Activated naive CD4-positive, alpha-beta T cell treated with anti-CD3 and anti-CD28 coated beads, Interleukin-2, amount 50 U/mL, for 24 hours (primary cell): ENCODE measurements at regions not wholly inside any gene's neighbourhood (a gene's known extent, or its start where the extent isn't known, plus 50 kb on each side); places are given as distances from the start of the nearest gene placed in this dataset.

Source experiments
- H3K27ac Mint-ChIP-seq: one replicate; pipeline ENCODE4 v1.8.0; 2021; ENCODE audit warnings: mild to moderate bottlenecking, mixed read lengths
- H3K27me3 Mint-ChIP-seq: one replicate; pipeline ENCODE4 v1.8.0; 2021; ENCODE audit warnings: mixed read lengths
- H3K36me3 Mint-ChIP-seq: one replicate; pipeline ENCODE4 v1.8.0; 2021; ENCODE audit warnings: mixed read lengths
- H3K4me1 Mint-ChIP-seq: one replicate; pipeline ENCODE4 v1.8.0; 2021; ENCODE audit warnings: mixed read lengths
- H3K4me3 Mint-ChIP-seq: one replicate; pipeline ENCODE4 v1.8.0; 2021; ENCODE audit warnings: mild to moderate bottlenecking, mixed read lengths
- H3K9me3 Mint-ChIP-seq: one replicate; pipeline ENCODE4 v1.8.0; 2021; ENCODE audit warnings: mixed read lengths

GRCh38 chr5:68444833-68445232 lies 229.3 kb downstream of the PIK3R1 start:
- Mint-ChIP-seq H3K36me3 (no peaks in the 10 kb centered on the region), H3K27me3 (no peaks in the 10 kb centered on the region), H3K9me3 (no peaks in the 10 kb centered on the region), H3K4me1 (peaks cover 14% of the 10 kb centered on the region), H3K27ac (no peak overlapping the region), H3K4me3 (no peak overlapping the region)

- no peaks in the 10 kb centered on the region for H3K36me3 Mint-ChIP-seq
- peaks cover 12% of the 10 kb centered on the region for H3K4me1 Mint-ChIP-seq
- no peaks in the 10 kb centered on the region for H3K27me3 Mint-ChIP-seq
- no peaks in the 10 kb centered on the region for H3K9me3 Mint-ChIP-seq
- no peak overlapping the region for H3K27ac Mint-ChIP-seq
- no peak overlapping the region for H3K4me3 Mint-ChIP-seq
These were observed 229.9 kb downstream of the PIK3R1 start for GRCh38 chr5:68445257-68446069.

GRCh38 chr5:68446070-68446357 lies 230.5 kb downstream of the PIK3R1 start:
- Mint-ChIP-seq H3K4me3 (no peak overlapping the region), H3K27ac (no peak overlapping the region), H3K36me3 (no peaks in the 10 kb centered on the region), H3K27me3 (no peaks in the 10 kb centered on the region), H3K4me1 (peaks cover 8% of the 10 kb centered on the region), H3K9me3 (no peaks in the 10 kb centered on the region)

GRCh38 chr5:68446487-68446894 lies 230.9 kb downstream of the PIK3R1 start:
- H3K4me1 Mint-ChIP-seq, result peaks cover 4% of the 10 kb centered on the region
- H3K27me3 Mint-ChIP-seq, result no peaks in the 10 kb centered on the region
- H3K36me3 Mint-ChIP-seq, result no peaks in the 10 kb centered on the region
- no peak overlapping the region for H3K27ac Mint-ChIP-seq
- no peak overlapping the region for H3K4me3 Mint-ChIP-seq
- no peaks in the 10 kb centered on the region for H3K9me3 Mint-ChIP-seq

GRCh38 chr5:68447136-68447929 lies 231.8 kb downstream of the PIK3R1 start:
- H3K27me3 Mint-ChIP-seq, result no peaks in the 10 kb centered on the region
- no peaks in the 10 kb centered on the region for H3K4me1 Mint-ChIP-seq
- H3K4me3 Mint-ChIP-seq, result no peak overlapping the region
- H3K27ac Mint-ChIP-seq, result no peak overlapping the region
- no peaks in the 10 kb centered on the region for H3K36me3 Mint-ChIP-seq
- H3K9me3 Mint-ChIP-seq, result no peaks in the 10 kb centered on the region

GRCh38 chr5:68449380-68449779 lies 233.8 kb downstream of the PIK3R1 start:
- H3K4me1 Mint-ChIP-seq, result no peaks in the 10 kb centered on the region
- H3K36me3 Mint-ChIP-seq, result no peaks in the 10 kb centered on the region
- no peak overlapping the region for H3K4me3 Mint-ChIP-seq
- no peaks in the 10 kb centered on the region for H3K9me3 Mint-ChIP-seq
- no peak overlapping the region for H3K27ac Mint-ChIP-seq
- H3K27me3 Mint-ChIP-seq, result no peaks in the 10 kb centered on the region

- no peak overlapping the region for H3K27ac Mint-ChIP-seq
- H3K9me3 Mint-ChIP-seq, result no peaks in the 10 kb centered on the region
These were observed 234.8 kb downstream of the PIK3R1 start for GRCh38 chr5:68450245-68450852.

GRCh38 chr5:68452286-68452685 lies 236.7 kb downstream of the PIK3R1 start:
- no peak overlapping the region for H3K4me3 Mint-ChIP-seq
- no peaks in the 10 kb centered on the region for H3K9me3 Mint-ChIP-seq
- no peaks in the 10 kb centered on the region for H3K4me1 Mint-ChIP-seq
- H3K36me3 Mint-ChIP-seq, result no peaks in the 10 kb centered on the region
- no peak overlapping the region for H3K27ac Mint-ChIP-seq
- no peaks in the 10 kb centered on the region for H3K27me3 Mint-ChIP-seq

More at GRCh38 chr5:68450245-68450852, 234.8 kb downstream of the PIK3R1 start:
- Mint-ChIP-seq H3K27me3 (no peaks in the 10 kb centered on the region), H3K36me3 (no peaks in the 10 kb centered on the region), H3K4me1 (no peaks in the 10 kb centered on the region), H3K4me3 (no peak overlapping the region)

GRCh38 chr5:68454172-68454571 lies 238.6 kb downstream of the PIK3R1 start:
- Mint-ChIP-seq H3K9me3 (no peaks in the 10 kb centered on the region), H3K36me3 (no peaks in the 10 kb centered on the region), H3K4me1 (peaks cover 15% of the 10 kb centered on the region), H3K27me3 (no peaks in the 10 kb centered on the region), H3K27ac (no peak overlapping the region), H3K4me3 (no peak overlapping the region)

- Mint-ChIP-seq H3K27me3 (no peaks in the 10 kb centered on the region), H3K4me3 (no peak overlapping the region), H3K27ac (no peak overlapping the region), H3K36me3 (no peaks in the 10 kb centered on the region), H3K4me1 (peaks cover 16% of the 10 kb centered on the region), H3K9me3 (no peaks in the 10 kb centered on the region)
These were observed 239.2 kb downstream of the PIK3R1 start for GRCh38 chr5:68454766-68455165.

GRCh38 chr5:68455216-68455615 lies 239.7 kb downstream of the PIK3R1 start:
- H3K4me3 Mint-ChIP-seq, result no peak overlapping the region
- H3K27me3 Mint-ChIP-seq, result no peaks in the 10 kb centered on the region
- peaks cover 20% of the 10 kb centered on the region for H3K4me1 Mint-ChIP-seq
- H3K9me3 Mint-ChIP-seq, result no peaks in the 10 kb centered on the region
- no peak overlapping the region for H3K27ac Mint-ChIP-seq
- H3K36me3 Mint-ChIP-seq, result no peaks in the 10 kb centered on the region

- Mint-ChIP-seq H3K36me3 (no peaks in the 10 kb centered on the region), H3K27ac (no peak overlapping the region), H3K4me1 (peaks cover 20% of the 10 kb centered on the region), H3K4me3 (no peak overlapping the region), H3K27me3 (no peaks in the 10 kb centered on the region), H3K9me3 (no peaks in the 10 kb centered on the region)
These were observed 241.2 kb downstream of the PIK3R1 start for GRCh38 chr5:68456756-68457217.

GRCh38 chr5:68457285-68457684 lies 241.7 kb downstream of the PIK3R1 start:
- Mint-ChIP-seq H3K36me3 (no peaks in the 10 kb centered on the region), H3K4me1 (peaks cover 20% of the 10 kb centered on the region), H3K27me3 (no peaks in the 10 kb centered on the region), H3K27ac (no peak overlapping the region), H3K4me3 (no peak overlapping the region), H3K9me3 (no peaks in the 10 kb centered on the region)

GRCh38 chr5:68458416-68459021 lies 243.0 kb downstream of the PIK3R1 start:
- Mint-ChIP-seq H3K9me3 (no peaks in the 10 kb centered on the region), H3K4me3 (no peak overlapping the region), H3K27ac (no peak overlapping the region), H3K4me1 (peaks cover 20% of the 10 kb centered on the region), H3K27me3 (no peaks in the 10 kb centered on the region), H3K36me3 (no peaks in the 10 kb centered on the region)

- Mint-ChIP-seq H3K9me3 (no peaks in the 10 kb centered on the region), H3K27me3 (no peaks in the 10 kb centered on the region), H3K27ac (no peak overlapping the region), H3K36me3 (no peaks in the 10 kb centered on the region), H3K4me3 (no peak overlapping the region), H3K4me1 (peaks cover 20% of the 10 kb centered on the region)
These were observed 243.7 kb downstream of the PIK3R1 start for GRCh38 chr5:68459093-68459809.
